CD4-positive, CD25-positive, alpha-beta regulatory T cell (primary cell): ENCODE measurements at regions not wholly inside any gene's neighbourhood (a gene's known extent, or its start where the extent isn't known, plus 50 kb on each side); places are given as distances from the start of the nearest gene placed in this dataset.

Source experiments
- ATAC-seq, 2 donors: fragments of 150-1000 bp; cut with Tn5 transposase; one replicate each; pipeline ENCODE4 v1.10.0; 2021; ENCODE audit warnings: low read depth in 2 of 2, moderate number of reproducible peaks in 2 of 2, moderate library complexity in 1 of 2
- DNase-seq, 3 donors: peaks; one replicate each; pipeline versions ENCODE4 v3.0.0 to v3.0.0-alpha.2; 2012 to 2022; ENCODE audit warnings: mixed read lengths in 1 of 3
- H3K27ac ChIP-seq: one replicate; pipeline ENCODE4 v1.7.0; 2013; ENCODE audit warnings: mild to moderate bottlenecking, low read length; ENCODE audit not compliant: insufficient read depth, poor library complexity, severe bottlenecking
- H3K27me3 ChIP-seq: one replicate; pipeline ENCODE4 v1.7.0; 2013; ENCODE audit warnings: low read length; ENCODE audit not compliant: control insufficient read depth, insufficient read depth
- H3K36me3 ChIP-seq: one replicate; pipeline ENCODE4 v1.7.0; 2013; ENCODE audit warnings: mild to moderate bottlenecking, low read length, moderate library complexity; ENCODE audit not compliant: control insufficient read depth, insufficient read depth
- H3K4me1 ChIP-seq: 2 replicates; pipeline ENCODE4 v1.7.0; 2013; ENCODE audit warnings: mild to moderate bottlenecking, low read length; ENCODE audit not compliant: insufficient read depth, control insufficient read depth, poor library complexity, severe bottlenecking
- H3K4me3 ChIP-seq: one replicate; pipeline ENCODE4 v1.7.0; 2013; ENCODE audit warnings: low read depth, mild to moderate bottlenecking, low read length, moderate library complexity
- H3K9me3 ChIP-seq, 2 experiments: 1 replicate in 1 of 2; 2 replicates in 1 of 2; pipeline ENCODE4 v1.7.0; 2013; ENCODE audit warnings: low read length in 2 of 2, mild to moderate bottlenecking in 1 of 2, moderate library complexity in 1 of 2; ENCODE audit not compliant: control insufficient read depth in 2 of 2
- H3K27ac Mint-ChIP-seq, 3 donors: one replicate each; pipeline ENCODE4 v1.8.0; 2020 to 2022; ENCODE audit warnings: mild to moderate bottlenecking in 3 of 3, mixed read lengths in 3 of 3, moderate library complexity in 2 of 3
- H3K27me3 Mint-ChIP-seq: one replicate; pipeline ENCODE4 v1.8.0; 2022; ENCODE audit warnings: mild to moderate bottlenecking, mixed read lengths
- H3K36me3 Mint-ChIP-seq: one replicate; pipeline ENCODE4 v1.8.0; 2020; ENCODE audit warnings: mixed read lengths
- H3K4me1 Mint-ChIP-seq, 4 donors: one replicate each; pipeline ENCODE4 v1.8.0; 2020 to 2022; ENCODE audit warnings: mixed read lengths in 4 of 4, mild to moderate bottlenecking in 1 of 4
- H3K4me3 Mint-ChIP-seq, 4 donors: one replicate each; pipeline ENCODE4 v1.8.0; 2020 to 2022; ENCODE audit warnings: mild to moderate bottlenecking in 4 of 4, mixed read lengths in 4 of 4, moderate library complexity in 3 of 4
- H3K9me3 Mint-ChIP-seq, 7 donors: one replicate each; pipeline ENCODE4 v1.8.0; 2020 to 2022; ENCODE audit warnings: mixed read lengths in 7 of 7, mild to moderate bottlenecking in 3 of 7, moderate library complexity in 2 of 7

DNA sequence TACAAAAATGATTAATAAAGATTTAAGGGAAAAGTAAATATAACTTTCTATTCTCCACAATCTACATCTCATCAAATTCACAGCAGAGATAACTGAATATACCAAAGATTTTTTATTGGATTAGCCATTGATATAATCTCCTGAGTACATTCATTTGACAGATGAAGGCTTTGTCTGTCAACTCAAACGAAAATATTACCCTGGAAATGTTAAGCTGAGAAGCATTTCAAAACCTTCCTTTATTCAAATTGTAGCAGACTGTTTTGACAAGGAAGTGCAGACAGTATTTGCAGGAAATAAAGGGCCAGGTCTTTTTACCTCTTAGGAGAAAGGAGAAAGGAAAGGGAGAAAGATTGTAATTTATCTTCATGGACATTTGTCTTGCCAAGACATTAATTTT is 473.5 kb downstream of the TMEM182 start:
- no peaks in the 10 kb centered on the region for H3K4me1 ChIP-seq
- DNase-seq (no peak), ATAC-seq (no peak)
- H3K36me3 ChIP-seq, result no peaks in the 10 kb centered on the region
- no peaks in the 10 kb centered on the region for H3K36me3 Mint-ChIP-seq
- H3K27ac ChIP-seq, result no peak overlapping the region
- H3K27me3 ChIP-seq, result no peaks in the 10 kb centered on the region
- H3K4me3 Mint-ChIP-seq, result no peak overlapping the region
- H3K27ac Mint-ChIP-seq, result no peak overlapping the region
- H3K4me3 ChIP-seq, result no peak overlapping the region
- no peaks in the 10 kb centered on the region for H3K9me3 ChIP-seq
- H3K4me1 Mint-ChIP-seq, result no peaks in the 10 kb centered on the region
- no peaks in the 10 kb centered on the region for H3K27me3 Mint-ChIP-seq
- H3K9me3 Mint-ChIP-seq, result peaks cover 0 to 21% (median 3%) of the 10 kb centered on the region in 7 donors

DNA sequence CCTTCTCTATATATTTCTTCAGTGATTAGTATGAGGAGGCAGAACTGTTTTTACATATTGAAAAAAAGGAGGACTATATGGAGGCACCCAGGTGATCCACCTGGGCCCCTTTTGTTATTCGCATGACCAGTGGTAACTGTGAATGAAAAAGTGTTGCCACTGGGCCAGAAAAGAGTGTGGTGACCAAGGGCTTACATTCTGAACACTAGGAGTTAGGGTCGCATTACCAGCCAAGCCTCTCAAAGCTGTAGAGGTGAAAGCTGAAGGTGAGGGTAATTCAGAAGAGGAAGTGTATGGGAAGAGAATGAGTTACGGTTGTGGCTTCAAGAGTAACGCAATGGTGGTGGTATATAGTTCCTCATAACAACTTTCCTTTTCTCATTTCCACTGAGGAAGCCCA is 487.6 kb downstream of the TMEM182 start:
- Histone ChIP-seq H3K4me3 (no peak overlapping the region), H3K27me3 (no peaks in the 10 kb centered on the region), H3K9me3 (peaks cover 0 to 6% of the 10 kb centered on the region in 2 experiments), H3K4me1 (no peaks in the 10 kb centered on the region), H3K36me3 (no peaks in the 10 kb centered on the region), H3K27ac (no peak overlapping the region)
- no peak for ATAC-seq
- H3K4me1 Mint-ChIP-seq, result no peaks in the 10 kb centered on the region
- no peaks in the 10 kb centered on the region for H3K36me3 Mint-ChIP-seq
- H3K9me3 Mint-ChIP-seq, result peaks cover 0 to 13% (median 5%) of the 10 kb centered on the region in 7 donors
- H3K27me3 Mint-ChIP-seq, result no peaks in the 10 kb centered on the region
- H3K27ac Mint-ChIP-seq, result no peak overlapping the region
- no peak overlapping the region for H3K4me3 Mint-ChIP-seq
- DNase-seq, result no peak

DNA sequence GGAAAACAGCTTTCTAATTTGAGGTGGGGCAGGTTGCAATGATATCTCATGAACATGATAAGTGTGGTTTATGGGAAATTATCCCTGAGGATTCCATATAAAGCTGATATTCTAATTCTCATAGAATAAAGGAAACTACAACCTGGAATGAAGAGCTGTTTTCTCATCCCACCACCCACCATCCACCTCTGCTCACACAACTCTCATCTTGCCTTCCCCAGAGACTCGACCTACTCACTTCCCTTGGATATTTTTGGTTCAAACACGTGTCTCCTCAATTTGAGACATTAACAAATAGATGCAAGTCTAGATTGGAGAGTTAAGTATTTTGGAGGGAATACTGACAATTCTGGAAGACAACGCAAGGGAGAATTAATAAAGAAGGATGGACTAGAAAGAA is 490.9 kb downstream of the TMEM182 start:
- H3K4me3 Mint-ChIP-seq, result no peak overlapping the region
- ATAC-seq, result no peak
- no peak for DNase-seq

GRCh38 chr2:103254611-103255010 is 492.8 kb downstream of the TMEM182 start:
- no peaks in the 10 kb centered on the region for H3K4me1 ChIP-seq
- DNase-seq, result no peak
- H3K27ac ChIP-seq, result no peak overlapping the region
- H3K27me3 Mint-ChIP-seq, result no peaks in the 10 kb centered on the region
- no peaks in the 10 kb centered on the region for H3K36me3 Mint-ChIP-seq
- no peaks in the 10 kb centered on the region for H3K36me3 ChIP-seq
- peaks cover 0 to 6% of the 10 kb centered on the region in 2 experiments for H3K9me3 ChIP-seq
- H3K4me1 Mint-ChIP-seq, result no peaks in the 10 kb centered on the region
- no peak overlapping the region for H3K27ac Mint-ChIP-seq
- H3K9me3 Mint-ChIP-seq, result peaks cover 0 to 11% (median 5%) of the 10 kb centered on the region in 7 donors
- no peak overlapping the region for H3K4me3 Mint-ChIP-seq
- no peaks in the 10 kb centered on the region for H3K27me3 ChIP-seq
- H3K4me3 ChIP-seq, result no peak overlapping the region
- no peak for ATAC-seq

More for the DNA sequence above, 490.9 kb downstream of the TMEM182 start:
- Mint-ChIP-seq H3K27ac (no peak overlapping the region), H3K36me3 (no peaks in the 10 kb centered on the region), H3K27me3 (no peaks in the 10 kb centered on the region), H3K4me1 (no peaks in the 10 kb centered on the region), H3K9me3 (peaks cover 0 to 11% (median 5%) of the 10 kb centered on the region in 7 donors)
- Histone ChIP-seq H3K9me3 (peaks cover 0 to 6% of the 10 kb centered on the region in 2 experiments), H3K4me1 (no peaks in the 10 kb centered on the region), H3K27me3 (no peaks in the 10 kb centered on the region), H3K36me3 (no peaks in the 10 kb centered on the region), H3K27ac (no peak overlapping the region), H3K4me3 (no peak overlapping the region)

DNA sequence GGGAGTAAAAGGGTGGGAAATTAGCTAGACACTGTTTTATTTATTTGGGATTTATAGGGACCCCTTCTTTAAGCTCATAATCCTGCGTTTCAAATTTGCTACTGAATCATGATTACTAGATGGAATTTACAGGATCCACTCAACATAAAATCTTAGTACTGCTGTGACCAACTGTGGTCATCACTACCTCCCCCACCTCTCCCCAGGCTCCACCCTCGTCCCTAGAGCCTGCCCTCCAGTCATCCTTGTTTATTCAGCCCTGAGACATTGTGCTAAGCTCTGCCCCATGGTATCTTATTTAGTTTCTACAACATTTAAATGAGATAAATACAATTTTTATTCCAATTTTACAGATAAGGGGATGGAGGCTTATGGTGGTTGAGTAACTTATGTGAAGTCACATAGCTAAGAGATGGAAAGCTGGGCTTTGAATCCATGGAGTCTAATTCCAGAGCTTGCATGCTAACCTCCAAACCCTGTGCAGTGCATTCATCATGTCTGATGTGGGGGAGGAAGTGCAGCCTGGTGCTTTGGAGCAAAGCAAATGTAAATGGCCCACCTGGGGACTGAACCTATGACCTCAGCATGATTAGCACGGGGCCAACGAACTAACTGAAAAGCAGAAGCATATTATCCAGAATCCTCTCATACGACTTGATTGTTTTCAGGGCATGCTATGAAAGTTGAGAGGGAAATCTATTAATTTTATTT is 502.4 kb downstream of the TMEM182 start:
- H3K4me1 Mint-ChIP-seq, result peaks cover 0 to 2% (median 0%) of the 10 kb centered on the region in 4 donors
- H3K27me3 Mint-ChIP-seq, result peaks cover 4% of the 10 kb centered on the region
- DNase-seq, result no peak
- Histone ChIP-seq H3K36me3 (no peaks in the 10 kb centered on the region), H3K4me1 (no peaks in the 10 kb centered on the region), H3K27me3 (no peaks in the 10 kb centered on the region), H3K9me3 (no peaks in the 10 kb centered on the region), H3K4me3 (no peak overlapping the region), H3K27ac (no peak overlapping the region)
- peaks cover 0 to 23% (median 5%) of the 10 kb centered on the region in 7 donors for H3K9me3 Mint-ChIP-seq
- H3K36me3 Mint-ChIP-seq, result no peaks in the 10 kb centered on the region
- no peak overlapping the region for H3K4me3 Mint-ChIP-seq
- ATAC-seq, result no peak
- no peak overlapping the region for H3K27ac Mint-ChIP-seq

GRCh38 chr2:103265521-103265920 is 503.7 kb downstream of the TMEM182 start:
- no peaks in the 10 kb centered on the region for H3K36me3 Mint-ChIP-seq
- no peak overlapping the region for H3K4me3 ChIP-seq
- no peak for ATAC-seq
- peaks cover 0 to 31% (median 12%) of the 10 kb centered on the region in 7 donors for H3K9me3 Mint-ChIP-seq
- H3K36me3 ChIP-seq, result no peaks in the 10 kb centered on the region
- no peaks in the 10 kb centered on the region for H3K4me1 ChIP-seq
- peaks cover 0 to 2% (median 0%) of the 10 kb centered on the region in 4 donors for H3K4me1 Mint-ChIP-seq
- DNase-seq, result no peak
- no peak overlapping the region for H3K27ac Mint-ChIP-seq
- H3K27me3 ChIP-seq, result no peaks in the 10 kb centered on the region
- no peaks in the 10 kb centered on the region for H3K9me3 ChIP-seq
- peaks cover 4% of the 10 kb centered on the region for H3K27me3 Mint-ChIP-seq
- no peak overlapping the region for H3K4me3 Mint-ChIP-seq
- no peak overlapping the region for H3K27ac ChIP-seq

DNA sequence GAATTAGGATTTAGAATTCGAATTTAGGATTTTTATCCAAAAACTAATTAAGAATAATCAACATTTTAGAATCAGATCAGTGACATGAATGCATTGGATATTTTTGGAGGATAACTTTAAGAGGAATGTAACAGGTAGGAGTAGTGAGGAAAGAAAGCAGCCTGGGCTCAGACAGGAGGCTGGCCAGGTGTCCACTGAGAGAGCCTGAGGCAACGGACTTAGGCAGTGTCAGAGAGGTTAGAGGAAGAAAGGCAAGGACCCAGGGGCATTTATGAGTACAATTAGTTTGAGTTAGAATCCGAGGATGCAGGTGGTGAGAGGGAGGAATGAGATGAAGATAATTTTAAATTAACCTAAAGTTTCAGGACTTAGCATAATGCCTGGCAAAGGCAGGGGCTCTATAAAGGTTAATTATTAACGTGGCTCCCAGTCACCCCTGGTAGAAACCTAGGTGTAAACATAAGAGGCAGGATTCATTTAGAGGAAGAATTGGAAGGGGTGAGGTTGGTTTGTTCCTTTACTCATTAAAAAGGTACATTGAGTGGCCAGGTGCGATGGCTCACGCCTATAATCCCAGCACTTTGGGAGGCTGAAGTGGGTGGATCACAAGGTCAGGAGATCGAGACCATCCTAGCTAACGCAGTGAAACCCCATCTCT is 507.1 kb downstream of the TMEM182 start:
- H3K4me3 Mint-ChIP-seq, result no peak overlapping the region
- ATAC-seq, result no peak
- Histone ChIP-seq H3K4me3 (no peak overlapping the region), H3K27me3 (no peaks in the 10 kb centered on the region), H3K36me3 (no peaks in the 10 kb centered on the region), H3K9me3 (peaks cover 0 to 3% of the 10 kb centered on the region in 2 experiments), H3K27ac (no peak overlapping the region), H3K4me1 (no peaks in the 10 kb centered on the region)
- no peaks in the 10 kb centered on the region for H3K27me3 Mint-ChIP-seq
- peaks cover 0 to 2% (median 0%) of the 10 kb centered on the region in 4 donors for H3K4me1 Mint-ChIP-seq
- no peak overlapping the region for H3K27ac Mint-ChIP-seq
- peaks cover 0 to 30% (median 11%) of the 10 kb centered on the region in 7 donors for H3K9me3 Mint-ChIP-seq
- no peaks in the 10 kb centered on the region for H3K36me3 Mint-ChIP-seq
- DNase-seq, result no peak

DNA sequence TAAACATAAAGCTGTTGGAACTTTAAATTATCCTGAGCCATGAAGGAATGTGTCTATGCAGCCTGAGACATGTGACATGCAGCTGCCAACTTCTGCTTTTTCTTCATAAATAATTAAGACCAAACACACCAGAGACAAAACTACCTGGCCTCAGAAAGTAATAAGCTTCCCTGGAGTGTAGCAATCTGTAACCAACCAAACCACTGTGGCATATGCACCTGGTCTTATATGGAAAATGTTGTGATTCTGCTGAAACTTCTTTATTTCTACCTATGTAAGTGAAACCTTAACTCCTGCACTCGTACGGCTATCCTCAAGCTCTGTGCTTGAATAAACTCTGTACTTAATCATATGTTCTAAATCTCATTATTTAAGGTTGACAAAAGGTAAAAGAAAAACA is 515.0 kb downstream of the TMEM182 start:
- H3K4me1 ChIP-seq, result no peaks in the 10 kb centered on the region
- peaks cover 0 to 4% of the 10 kb centered on the region in 2 experiments for H3K9me3 ChIP-seq
- Mint-ChIP-seq H3K4me3 (no peak overlapping the region), H3K9me3 (peaks cover 0 to 11% (median 3%) of the 10 kb centered on the region in 7 donors), H3K36me3 (no peaks in the 10 kb centered on the region), H3K27me3 (no peaks in the 10 kb centered on the region), H3K4me1 (no peaks in the 10 kb centered on the region), H3K27ac (no peak overlapping the region)
- no peaks in the 10 kb centered on the region for H3K36me3 ChIP-seq
- H3K27me3 ChIP-seq, result no peaks in the 10 kb centered on the region
- no peak overlapping the region for H3K4me3 ChIP-seq
- ATAC-seq, result no peak
- no peak for DNase-seq
- H3K27ac ChIP-seq, result no peak overlapping the region
